EH (cell line): ENCODE measurements at regions not wholly inside any gene's neighbourhood (a gene's known extent, or its start where the extent isn't known, plus 50 kb on each side); places are given as distances from the start of the nearest gene placed in this dataset.
A peak's percentile ranks its signal among the peaks of the same experiment; 100 is the strongest.

Experiments
- DNase-seq: peaks from one replicate; pipeline ENCODE4 v3.0.0-alpha.2; 2015; ENCODE audit warnings: low read depth

GRCh38 chr4:145427991-145428390 lies 53.7 kb upstream of the SMAD1 start:
- no peak for DNase-seq

- DNase-seq = no peak
Observed at GRCh38 chr4:145427221-145427620, 54.4 kb upstream of the SMAD1 start.

- DNase-seq = no peak
Observed at GRCh38 chr4:145423017-145423708, 58.5 kb upstream of the SMAD1 start.

GRCh38 chr4:145420595-145421214 lies 60.9 kb upstream of the SMAD1 start:
- DNase-seq = no peak

GRCh38 chr4:145418739-145419138 lies 62.9 kb upstream of the SMAD1 start:
- DNase-seq = no peak

GRCh38 chr4:145417348-145418130 lies 64.1 kb upstream of the SMAD1 start:
- DNase-seq = no peak

- DNase-seq = no peak
Observed at GRCh38 chr4:145414841-145415240, 66.8 kb upstream of the SMAD1 start.

- no peak for DNase-seq
Observed at GRCh38 chr4:145414226-145414625, 67.4 kb upstream of the SMAD1 start.

GRCh38 chr4:145406970-145407369 lies 74.7 kb upstream of the SMAD1 start:
- no peak for DNase-seq

GRCh38 chr4:145404761-145405160 lies 76.9 kb upstream of the SMAD1 start:
- DNase-seq = no peak

- DNase-seq = no peak
Observed at GRCh38 chr4:145396581-145396980, 85.1 kb upstream of the SMAD1 start.

GRCh38 chr4:145390571-145390970 lies 91.1 kb upstream of the SMAD1 start:
- no peak for DNase-seq

GRCh38 chr4:145389550-145389949 lies 92.1 kb upstream of the SMAD1 start:
- DNase-seq = no peak

- DNase-seq = no peak
Observed at GRCh38 chr4:145388043-145388442, 93.6 kb upstream of the SMAD1 start.

GRCh38 chr4:145387079-145387478 lies 94.6 kb upstream of the SMAD1 start:
- no peak for DNase-seq

- DNase-seq = no peak
Observed at GRCh38 chr4:145381163-145381562, 100.5 kb upstream of the SMAD1 start.

- no peak for DNase-seq
Observed at GRCh38 chr4:145380123-145380522, 101.5 kb upstream of the SMAD1 start.

- no peak for DNase-seq
Observed at GRCh38 chr4:145375416-145375815, 106.2 kb upstream of the SMAD1 start.

GRCh38 chr4:145352438-145353145 lies 129.1 kb upstream of the SMAD1 start:
- no peak for DNase-seq

GRCh38 chr4:145351922-145352321 lies 129.7 kb upstream of the SMAD1 start:
- DNase-seq = no peak

GRCh38 chr4:145351162-145351561 lies 130.5 kb upstream of the SMAD1 start:
- DNase-seq = no peak

- DNase-seq = no peak
Observed at GRCh38 chr4:145348291-145348690, 133.4 kb upstream of the SMAD1 start.

- peak; percentile 69 for DNase-seq
Observed at GRCh38 chr4:145347684-145348083, 134.0 kb upstream of the SMAD1 start.
